Thoracic aorta (tissue), 2 donors: ENCODE measurements at regions not wholly inside any gene's neighbourhood (a gene's known extent, or its start where the extent isn't known, plus 50 kb on each side); places are given as distances from the start of the nearest gene placed in this dataset.

ENCODE experiments used
- ATAC-seq: fragments of 150-250 bp; one replicate; pipeline ENCODE4 v1.8.0; 2017; ENCODE audit warnings: low read depth; ENCODE audit not compliant: insufficient number of reproducible peaks, low FRiP score
- DNase-seq: peaks from one replicate; pipeline ENCODE4 v3.0.0-alpha.2; 2020; ENCODE audit warnings: low spot score
- H3K27ac ChIP-seq, 2 donors: fragments of 200-600 bp; sonication (generic); 1 replicate in 1 of 2; 2 replicates in 1 of 2; pipeline ENCODE4 v1.5.1; 2016; ENCODE audit warnings: mild to moderate bottlenecking in 2 of 2, moderate library complexity in 2 of 2
- H3K27me3 ChIP-seq: fragments of 200-600 bp; sonication (generic); replicated peaks from 2 replicates; pipeline ENCODE4 v1.6.0; 2016; ENCODE audit warnings: mild to moderate bottlenecking; ENCODE audit not compliant: insufficient read depth
- H3K36me3 ChIP-seq: fragments of 200-600 bp; sonication (generic); one replicate; pipeline ENCODE4 v1.5.1; 2016
- H3K4me1 ChIP-seq, 2 donors: fragments of 200-600 bp; sonication (generic); 1 replicate in 1 of 2; 2 replicates in 1 of 2; pipeline versions ENCODE4 v1.5.1 to v1.6.0; 2016; ENCODE audit warnings: low read depth in 2 of 2, mild to moderate bottlenecking in 1 of 2; ENCODE audit not compliant: control insufficient read depth in 1 of 2
- H3K4me3 ChIP-seq: fragments of 200-600 bp; sonication (generic); 2 replicates; pipeline ENCODE4 v1.5.1; 2016; ENCODE audit warnings: mild to moderate bottlenecking
- H3K9me3 ChIP-seq: fragments of 200-600 bp; sonication (generic); 2 replicates; pipeline ENCODE4 v1.5.1; 2016
- CTCF ChIP-seq: fragments of 200-600 bp; sonication (generic); IDR thresholded peaks from one replicate; pipeline ENCODE4 v1.5.1; 2019; ENCODE audit warnings: antibody characterized with exemption

- H3K4me1 ChIP-seq, result peaks cover 0 to 12% of the 10 kb centered on the region in 2 donors
- no peak for ATAC-seq
- no peak for DNase-seq
- peak overlapping the region in 1 of 2 donors; percentile 1 for H3K27ac ChIP-seq
- H3K9me3 ChIP-seq, result no peaks in the 10 kb centered on the region
- H3K27me3 ChIP-seq, result no peaks in the 10 kb centered on the region
- no peaks in the 10 kb centered on the region for H3K36me3 ChIP-seq
- H3K4me3 ChIP-seq, result no peak overlapping the region
- no peak for TF ChIP-seq CTCF
These were observed 173.3 kb upstream of the ZEB2 start for GRCh38 chr2:144693179-144693578.

- H3K4me3 ChIP-seq, result peak overlapping the region; percentile 42
- H3K27me3 ChIP-seq, result no peaks in the 10 kb centered on the region
- DNase-seq, result no peak
- no peak for TF ChIP-seq CTCF
- no peaks in the 10 kb centered on the region for H3K36me3 ChIP-seq
- peaks cover 0 to 12% of the 10 kb centered on the region in 2 donors for H3K4me1 ChIP-seq
- no peak overlapping the region for H3K27ac ChIP-seq
- no peaks in the 10 kb centered on the region for H3K9me3 ChIP-seq
- ATAC-seq, result no peak
These were observed 172.7 kb upstream of the ZEB2 start for GRCh38 chr2:144692661-144693060.

GRCh38 chr2:144690771-144691170 lies 170.9 kb upstream of the ZEB2 start:
- no peak for DNase-seq
- H3K9me3 ChIP-seq, result no peaks in the 10 kb centered on the region
- no peak for ATAC-seq
- H3K27me3 ChIP-seq, result no peaks in the 10 kb centered on the region
- peaks cover 0 to 12% of the 10 kb centered on the region in 2 donors for H3K4me1 ChIP-seq
- no peak overlapping the region for H3K27ac ChIP-seq
- H3K36me3 ChIP-seq, result no peaks in the 10 kb centered on the region
- TF ChIP-seq CTCF, result no peak
- no peak overlapping the region for H3K4me3 ChIP-seq

GRCh38 chr2:144686518-144687215 lies 166.7 kb upstream of the ZEB2 start:
- no peak overlapping the region for H3K4me3 ChIP-seq
- H3K9me3 ChIP-seq, result no peaks in the 10 kb centered on the region
- TF ChIP-seq CTCF, result no peak
- no peaks in the 10 kb centered on the region for H3K27me3 ChIP-seq
- H3K4me1 ChIP-seq, result peaks cover 12 to 23% of the 10 kb centered on the region in 2 donors
- no peak for DNase-seq
- no peak overlapping the region for H3K27ac ChIP-seq
- H3K36me3 ChIP-seq, result no peaks in the 10 kb centered on the region
- no peak for ATAC-seq

GRCh38 chr2:144683966-144684365 lies 164.0 kb upstream of the ZEB2 start:
- Histone ChIP-seq H3K4me1 (peaks cover 12 to 23% of the 10 kb centered on the region in 2 donors), H3K27me3 (no peaks in the 10 kb centered on the region), H3K9me3 (no peaks in the 10 kb centered on the region), H3K27ac (no peak overlapping the region), H3K4me3 (no peak overlapping the region), H3K36me3 (no peaks in the 10 kb centered on the region)
- no peak for TF ChIP-seq CTCF
- ATAC-seq (no peak), DNase-seq (no peak)
